Astrocyte of the hippocampus (primary cell): ENCODE measurements at regions not wholly inside any gene's neighbourhood (a gene's known extent, or its start where the extent isn't known, plus 50 kb on each side); places are given as distances from the start of the nearest gene placed in this dataset.

Experiments used
- DNase-seq: peaks from one replicate; pipeline ENCODE4 v3.0.0; 2011; ENCODE audit warnings: low read depth, low spot score

DNA sequence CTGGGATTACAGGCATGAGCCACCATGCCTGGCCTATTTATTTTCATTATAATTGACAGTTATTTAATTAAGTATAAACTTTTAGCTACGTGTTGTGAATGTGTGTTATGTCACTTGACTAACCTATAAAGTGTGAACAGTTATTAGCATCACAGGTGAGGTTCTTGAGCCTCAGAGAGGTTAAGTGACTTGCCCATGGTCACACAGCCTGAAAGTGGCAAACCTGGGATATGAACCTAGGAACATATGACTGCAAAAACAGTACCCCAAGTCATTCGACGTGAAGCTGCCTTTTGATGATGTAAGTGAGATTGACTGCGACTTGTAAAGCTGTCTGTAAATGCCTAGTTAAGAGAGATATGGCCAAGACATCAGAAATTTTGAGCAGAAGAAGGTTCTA is 77.9 kb upstream of the SALL4 start:
- DNase-seq, result no peak

- peak; percentile 37 for DNase-seq
Measured at GRCh38 chr20:51876313-51876940, 74.1 kb upstream of the SALL4 start.

GRCh38 chr20:51873652-51874051 is 71.3 kb upstream of the SALL4 start:
- no peak for DNase-seq

- DNase-seq, result no peak
Measured at GRCh38 chr20:51871943-51872342, 69.6 kb upstream of the SALL4 start.

DNA sequence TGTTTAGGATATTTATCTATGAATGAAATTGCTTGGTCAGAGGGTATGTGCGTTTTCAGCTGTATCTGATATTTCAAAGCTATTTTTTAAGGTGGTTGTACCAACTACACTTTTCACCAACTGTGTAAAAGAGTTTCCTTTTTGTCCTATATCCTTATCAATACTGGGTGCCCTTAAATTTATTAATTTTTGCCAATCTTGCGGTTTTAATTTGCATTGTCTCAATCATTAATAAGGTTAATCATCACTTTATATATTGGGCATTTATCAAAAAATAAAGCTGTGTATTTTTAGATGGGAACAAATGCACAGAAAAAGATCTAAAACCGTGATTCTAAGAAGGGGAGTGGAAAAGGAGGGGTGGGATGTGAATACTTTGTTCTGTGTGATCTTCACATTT is 66.7 kb upstream of the SALL4 start:
- DNase-seq, result no peak

DNA sequence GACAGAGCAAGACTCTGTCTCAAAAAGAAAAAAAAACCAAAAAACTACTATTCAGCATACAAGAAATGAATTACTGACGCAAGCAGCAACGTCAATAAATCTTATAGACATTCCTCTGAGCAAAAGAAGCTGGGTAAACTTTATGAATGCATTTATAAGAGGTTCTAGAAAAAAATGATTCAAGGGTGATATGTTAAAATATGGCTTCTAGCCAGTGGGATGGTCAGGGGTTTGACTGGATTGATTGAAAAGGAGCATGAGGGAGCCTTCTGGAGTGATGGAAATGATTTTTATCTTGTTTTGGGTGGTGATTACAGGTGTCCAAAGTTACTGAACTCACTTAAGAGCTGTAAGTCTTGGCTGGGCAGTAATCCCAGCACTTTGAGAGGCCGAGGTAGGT is 64.9 kb upstream of the SALL4 start:
- DNase-seq, result no peak

- no peak for DNase-seq
Measured at GRCh38 chr20:51864967-51865366, 62.6 kb upstream of the SALL4 start.

GRCh38 chr20:51862796-51863195 is 60.5 kb upstream of the SALL4 start:
- DNase-seq, result peak; percentile 27

DNA sequence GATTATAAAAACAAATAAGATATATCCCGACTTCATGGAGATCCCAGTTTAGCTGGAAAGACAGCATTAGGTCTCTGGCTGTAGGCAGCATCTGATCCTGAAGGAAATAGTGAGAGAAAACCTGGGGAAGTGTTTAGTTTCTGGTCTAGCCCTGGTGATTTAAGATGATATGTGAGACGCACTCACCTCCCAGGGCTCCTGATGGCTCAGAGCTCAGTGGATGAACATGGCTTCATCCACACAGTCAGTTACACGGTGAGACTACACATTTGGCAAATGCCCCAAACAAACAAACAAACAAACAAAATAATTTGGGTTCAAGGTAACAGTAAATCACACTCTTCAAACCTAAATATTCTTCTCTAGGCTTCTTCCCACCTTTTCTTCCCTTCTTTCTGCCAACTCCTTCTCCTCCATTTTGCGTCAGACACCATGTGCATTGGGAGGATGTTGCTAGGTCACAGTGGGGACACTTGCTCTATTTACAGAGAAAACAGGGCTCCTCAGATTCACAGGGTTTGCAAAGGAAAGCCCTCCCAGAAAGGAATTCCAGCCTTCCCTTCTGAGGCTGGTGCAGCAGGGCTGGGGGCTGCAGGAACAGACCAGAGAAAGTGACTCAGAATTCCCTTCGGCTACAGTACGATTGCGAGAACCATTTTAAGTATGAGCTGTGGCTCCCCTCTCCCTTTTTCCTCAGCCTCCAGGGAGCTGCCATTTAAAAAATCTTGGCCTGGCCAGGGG is 59.6 kb upstream of the SALL4 start:
- DNase-seq, result peak; percentile 52

DNA sequence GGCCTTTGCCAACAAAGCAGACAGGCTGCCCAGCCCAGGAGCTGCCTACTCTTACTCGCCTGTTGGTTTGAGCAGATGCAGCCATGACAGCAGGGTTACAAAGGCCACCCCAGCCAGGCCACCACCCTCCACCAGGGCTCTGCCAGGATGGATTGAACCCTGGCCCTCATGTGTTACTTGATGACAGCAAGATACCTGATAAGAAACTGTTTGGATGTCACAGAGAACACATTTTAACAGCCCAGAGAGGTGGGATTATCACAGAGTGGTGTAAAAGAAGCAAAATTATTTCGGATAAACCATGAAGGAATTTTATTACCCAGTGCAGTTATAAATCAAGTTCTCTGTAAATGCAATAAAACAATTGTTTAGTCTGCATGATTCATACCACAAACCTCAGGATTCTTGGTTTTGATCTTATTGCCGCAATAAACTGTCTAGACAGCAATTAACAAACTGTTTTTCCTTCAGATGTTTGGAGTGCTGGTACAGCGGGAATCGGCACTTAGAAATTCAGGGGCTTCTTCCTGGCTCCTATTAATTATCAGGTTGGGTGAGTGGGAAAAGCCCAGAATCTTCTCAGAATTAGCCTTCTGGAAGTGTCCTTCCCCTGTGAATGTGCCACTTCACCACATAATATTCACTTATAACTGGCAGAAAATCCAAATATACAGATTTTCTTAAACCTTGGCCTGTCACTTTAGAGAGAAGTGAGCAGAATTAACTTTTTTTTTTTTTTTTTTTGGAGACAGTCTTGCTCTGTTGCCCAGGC is 58.0 kb upstream of the SALL4 start:
- DNase-seq, result peak; percentile 78

DNA sequence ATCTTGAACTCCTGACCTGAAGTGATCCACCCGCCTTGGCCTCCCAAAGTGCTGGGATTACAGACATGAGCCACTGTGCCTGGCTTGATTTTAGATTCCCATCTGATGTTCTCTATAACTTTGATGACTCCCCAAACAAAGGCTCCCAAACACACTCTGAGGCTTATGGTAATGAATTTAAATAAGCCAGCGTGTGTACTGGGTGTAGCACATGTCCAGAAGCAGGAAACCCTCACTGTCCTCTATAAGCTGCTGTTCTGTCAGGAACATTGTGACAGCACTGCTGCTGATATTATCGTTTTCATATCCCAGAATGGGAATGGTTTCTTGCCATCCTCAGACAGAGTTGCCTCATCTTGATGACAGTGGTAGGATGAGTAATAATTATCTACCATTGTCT is 54.1 kb upstream of the SALL4 start:
- no peak for DNase-seq

DNA sequence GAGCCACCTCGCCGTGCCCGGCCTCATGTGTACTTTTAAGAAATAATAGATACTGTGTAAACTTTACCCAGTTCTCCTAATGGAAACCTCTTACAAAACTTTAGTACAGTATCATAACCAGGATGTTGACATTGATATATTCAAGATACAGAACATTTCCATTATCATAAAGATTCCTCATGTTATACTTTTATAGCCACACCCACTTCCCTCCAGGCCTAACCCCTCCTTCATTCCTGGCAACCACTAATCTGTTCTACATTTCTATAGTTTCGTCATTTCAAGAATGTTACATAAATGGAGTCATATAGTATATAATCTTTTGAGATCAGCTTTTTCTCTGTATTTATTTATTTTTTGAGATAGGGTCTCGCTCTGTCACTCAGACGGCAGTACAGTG is 52.6 kb upstream of the SALL4 start:
- DNase-seq, result no peak
